ENCODE measurements at regions not wholly inside any gene's neighbourhood (a gene's known extent, or its start where the extent isn't known, plus 50 kb on each side); places are given as distances from the start of the nearest gene placed in this dataset.

DNA sequence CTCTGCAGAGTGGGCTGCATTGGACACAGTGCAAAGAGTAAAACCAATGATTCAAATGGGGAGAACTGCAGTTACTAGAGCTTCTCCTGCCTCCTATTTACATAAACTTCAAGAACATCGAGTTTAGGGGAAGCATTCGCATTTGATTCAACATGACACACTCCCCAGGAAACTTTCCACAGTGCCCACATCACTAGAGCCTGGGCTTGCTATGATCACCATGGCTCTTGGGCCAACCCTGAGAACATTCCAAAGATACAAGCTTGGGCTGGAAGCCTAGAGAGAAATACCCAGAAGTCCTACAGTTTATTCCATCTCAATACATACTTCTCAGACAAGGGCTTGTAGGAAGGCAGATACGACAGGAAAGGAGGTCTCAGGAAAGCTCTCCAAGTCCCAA is 337.9 kb downstream of the CD83 start:
- no peak for DNase-seq (ENCODE audit: low spot score)

DNA sequence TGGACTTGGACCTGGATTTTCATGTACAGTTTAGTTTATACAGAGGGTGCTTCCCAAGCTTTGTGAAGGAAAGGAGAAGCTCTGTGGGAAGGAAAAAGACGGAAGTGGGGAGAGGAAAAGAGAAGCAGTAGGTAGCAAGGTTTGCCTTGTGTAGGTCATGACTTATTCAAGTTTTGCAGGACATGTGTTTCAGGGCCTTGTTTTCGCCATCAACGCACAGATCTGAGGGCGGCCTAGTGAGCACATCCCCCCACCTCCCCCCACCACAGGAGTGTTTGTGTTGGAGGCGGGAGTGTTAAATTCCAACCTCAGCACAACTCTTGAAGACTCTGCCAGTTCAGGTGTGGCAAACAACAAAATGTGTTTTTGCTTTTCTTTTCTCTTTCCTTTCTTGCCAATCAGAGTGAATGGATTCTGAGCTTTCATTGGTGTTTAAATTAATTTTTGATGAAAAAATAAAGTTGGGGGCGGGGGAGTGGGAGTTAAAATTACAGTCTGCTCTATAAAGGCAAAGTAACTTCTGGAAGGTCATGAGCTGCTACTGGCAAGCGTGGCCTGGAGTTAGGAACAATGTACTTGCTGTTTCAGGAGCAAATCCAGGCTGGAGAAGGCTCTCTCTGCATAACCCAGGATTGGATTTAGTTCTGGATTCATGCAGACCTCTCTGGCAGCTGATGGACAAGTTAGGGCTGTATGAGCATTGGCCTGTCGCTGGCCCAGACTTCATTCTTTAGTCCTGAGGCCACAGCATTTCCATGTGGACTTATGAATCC is 338.5 kb downstream of the CD83 start:
- DNase-seq (ENCODE audit: low spot score), result no peak

DNA sequence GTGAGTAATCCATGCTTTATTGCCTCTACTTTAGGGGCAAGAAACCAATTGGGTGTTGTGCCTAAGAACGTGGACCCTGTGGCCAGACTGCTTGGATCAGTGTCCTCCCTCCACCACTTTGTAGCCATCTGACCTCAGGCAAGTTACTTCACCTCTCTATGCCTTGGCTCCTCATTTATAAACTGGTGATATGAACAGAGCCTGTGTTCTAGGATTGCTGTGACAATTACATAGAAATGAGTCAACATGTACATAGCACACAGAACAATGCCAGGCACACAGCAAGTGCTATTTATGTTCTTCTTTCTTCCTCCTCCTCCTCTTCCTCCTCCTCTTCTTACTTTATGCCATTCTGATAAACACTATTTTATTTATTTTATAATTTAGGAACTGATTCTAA is 339.4 kb downstream of the CD83 start:
- no peak for DNase-seq (ENCODE audit: low spot score)

DNA sequence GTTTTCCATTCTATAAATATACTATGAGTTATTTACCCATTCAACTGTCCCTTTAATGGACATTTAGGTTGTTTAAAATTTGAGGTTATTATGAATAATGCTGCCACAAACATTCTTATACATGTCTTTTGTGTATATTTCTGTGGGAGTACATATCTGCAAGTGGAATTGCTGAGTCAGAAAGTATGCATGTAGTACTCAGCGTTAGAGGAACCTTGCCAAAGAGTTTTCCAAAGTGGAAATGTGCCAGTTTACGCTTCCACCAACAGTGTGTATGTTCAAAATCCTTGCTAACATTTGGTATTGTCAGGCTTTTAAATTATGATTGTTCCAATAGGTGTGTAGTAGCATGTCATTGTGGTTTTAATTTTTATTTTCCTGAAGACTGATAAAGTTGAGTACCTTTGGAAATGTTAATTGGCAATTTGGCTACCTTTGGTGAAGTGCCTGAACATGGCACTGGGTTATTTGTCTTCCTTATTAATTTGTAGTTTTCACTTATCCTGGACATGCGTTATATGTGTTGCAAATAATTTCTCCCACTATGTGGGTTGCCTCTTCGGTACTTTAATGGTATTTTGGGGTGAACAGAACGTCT is 341.2 kb downstream of the CD83 start:
- DNase-seq (ENCODE audit: low spot score), result peak; percentile 53

DNA sequence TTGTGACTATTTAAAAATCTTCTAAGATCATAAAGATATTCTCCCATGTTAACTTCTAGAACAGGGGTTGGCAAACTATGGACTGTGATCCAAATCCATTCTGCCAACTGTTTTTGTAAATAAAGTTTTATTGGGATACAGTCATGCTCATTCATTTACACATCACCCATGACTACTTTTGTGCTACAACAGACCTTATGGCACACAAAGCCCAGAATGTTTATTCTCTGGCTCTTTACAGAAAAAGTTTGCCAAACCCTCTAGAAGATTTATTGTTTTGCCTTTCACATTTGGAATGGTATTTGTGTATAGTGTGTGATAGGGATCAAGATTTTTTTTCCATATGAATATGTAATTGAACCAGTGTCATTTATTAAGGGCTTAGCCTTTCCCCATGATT is 341.7 kb downstream of the CD83 start:
- no peak for DNase-seq (ENCODE audit: low spot score)

DNA sequence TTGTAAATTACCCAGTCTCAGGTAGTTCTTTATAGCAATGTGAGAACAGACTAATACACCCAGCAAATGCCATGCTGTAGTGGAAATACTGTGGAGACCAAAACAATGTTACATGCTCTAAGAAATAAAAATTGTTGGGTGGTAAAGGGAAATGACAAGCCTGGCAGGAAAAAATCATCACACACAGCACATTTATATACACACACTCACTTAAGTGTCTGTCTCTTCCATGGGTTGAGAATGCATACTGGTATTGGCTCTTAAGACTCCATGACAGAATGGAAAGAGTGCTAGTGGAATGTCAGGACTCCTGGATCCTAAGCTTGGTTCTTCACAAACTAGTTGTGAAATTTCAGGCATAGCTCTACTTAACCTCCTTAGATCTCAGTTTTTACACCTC is 343.0 kb downstream of the CD83 start:
- no peak for DNase-seq (ENCODE audit: low spot score)

DNA sequence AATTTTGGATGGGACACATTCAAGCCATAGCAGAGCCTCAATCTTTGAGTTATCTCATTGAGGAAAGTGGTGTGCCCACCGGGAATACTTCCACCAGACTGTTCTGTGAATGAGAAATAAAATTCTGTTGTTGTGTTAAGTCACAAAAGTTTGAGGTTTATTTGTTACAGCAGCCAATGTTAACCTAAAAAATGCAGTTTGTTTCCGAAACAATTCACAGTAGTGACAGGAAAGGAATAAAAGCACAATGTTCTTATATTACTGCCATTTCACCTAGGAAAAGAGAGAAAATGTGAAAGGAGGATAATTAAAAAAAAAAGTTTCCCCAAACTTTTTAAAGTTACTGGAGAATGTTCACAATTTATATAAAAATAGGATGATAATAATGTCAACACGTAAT is 344.6 kb downstream of the CD83 start:
- DNase-seq (ENCODE audit: low spot score), result no peak

DNA sequence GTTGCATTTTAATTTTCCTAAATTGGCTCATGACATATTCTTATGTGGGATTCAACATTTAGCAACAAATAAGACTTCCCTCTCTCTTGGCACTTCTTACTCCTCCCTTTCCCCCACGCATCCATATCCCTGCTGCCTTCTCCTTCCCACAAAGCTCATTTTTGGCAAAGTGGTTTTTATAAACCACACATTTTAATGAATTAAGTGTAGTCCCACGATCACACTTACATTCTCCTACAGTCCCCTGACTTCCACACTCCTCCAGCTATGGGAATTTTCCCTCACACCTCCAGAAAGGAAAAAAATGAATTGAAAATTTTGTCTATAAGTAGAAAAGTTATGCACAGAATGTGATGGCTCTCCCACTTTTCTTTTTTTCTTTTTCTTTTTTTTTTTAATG is 345.0 kb downstream of the CD83 start:
- DNase-seq (ENCODE audit: low spot score), result no peak

DNA sequence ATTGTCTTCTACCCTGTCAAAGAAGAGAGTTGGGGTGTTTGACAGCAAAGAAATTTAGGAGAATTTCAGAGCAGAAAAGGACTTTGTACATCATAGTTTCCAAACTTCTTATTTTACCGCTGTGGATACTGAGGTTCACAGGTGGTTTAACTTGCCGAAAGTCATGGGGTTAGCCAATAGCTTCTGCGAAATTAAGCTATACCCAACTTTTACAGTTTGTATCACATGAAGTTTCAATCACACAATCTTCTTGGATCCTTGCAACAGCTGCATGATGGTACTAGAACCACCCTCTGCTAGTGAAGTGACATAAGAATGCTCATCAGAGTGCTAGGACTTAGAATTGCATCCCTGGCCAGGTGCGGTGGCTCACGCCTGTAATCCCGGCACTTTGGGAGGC is 345.5 kb downstream of the CD83 start:
- no peak for DNase-seq (ENCODE audit: low spot score)

DNA sequence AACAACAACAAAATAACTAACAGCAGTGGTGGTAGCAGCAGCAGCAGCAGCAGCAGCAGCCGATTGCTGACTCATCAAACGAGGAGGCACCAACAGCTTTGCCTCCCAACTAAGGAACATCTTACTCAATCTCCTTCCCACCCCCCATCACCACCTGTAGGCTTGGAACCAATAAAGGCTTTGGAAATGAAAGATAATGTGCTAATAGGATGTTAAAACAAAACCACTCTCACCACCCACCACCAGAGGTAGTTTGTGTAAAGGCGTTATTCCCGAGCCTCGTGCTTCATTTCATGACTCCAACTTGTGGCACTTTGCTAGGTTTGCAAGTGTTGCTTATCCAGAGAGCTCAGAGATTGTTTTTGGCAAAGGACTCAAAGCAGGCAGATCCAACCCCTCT is 346.5 kb downstream of the CD83 start:
- DNase-seq (ENCODE audit: low spot score), result no peak

DNA sequence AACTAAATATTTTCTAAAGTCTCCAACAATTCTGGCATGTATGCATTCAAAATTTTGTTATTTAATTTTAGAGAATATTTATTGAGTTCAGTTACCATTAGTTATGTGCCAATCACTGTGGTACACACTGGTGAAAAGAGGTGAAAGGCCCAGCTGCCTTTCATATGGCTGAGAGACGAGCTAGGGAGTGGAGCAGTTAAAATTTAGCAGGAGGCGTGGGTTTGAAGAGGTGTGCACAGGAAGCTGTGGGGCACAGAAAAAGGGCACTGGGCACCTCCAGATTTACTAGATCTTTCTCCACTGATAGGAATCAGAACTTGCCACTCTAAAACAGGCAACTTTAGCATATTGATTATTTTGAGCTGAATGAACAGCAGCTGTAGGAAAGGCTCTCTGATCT is 347.1 kb downstream of the CD83 start:
- no peak for DNase-seq (ENCODE audit: low spot score)

DNA sequence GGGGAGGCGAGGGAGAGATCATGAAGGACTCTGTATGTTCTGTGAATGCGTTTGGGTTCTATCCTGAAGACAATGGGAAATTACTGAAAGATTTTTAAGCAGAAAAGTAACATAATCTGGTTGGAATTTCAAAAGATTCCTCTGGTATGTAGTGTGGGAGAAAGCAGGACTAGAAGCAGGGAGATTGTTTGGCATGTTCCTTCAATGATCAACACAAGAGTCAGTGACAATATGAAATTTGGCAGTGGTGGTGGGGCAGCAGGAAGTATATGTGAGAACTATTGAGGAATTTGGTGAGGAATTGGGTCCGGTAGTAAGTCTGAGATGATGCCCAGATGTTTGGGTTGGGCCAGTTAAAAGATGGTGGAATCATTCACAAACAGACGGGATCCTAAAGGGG is 348.7 kb downstream of the CD83 start:
- no peak for DNase-seq (ENCODE audit: low spot score)

DNA sequence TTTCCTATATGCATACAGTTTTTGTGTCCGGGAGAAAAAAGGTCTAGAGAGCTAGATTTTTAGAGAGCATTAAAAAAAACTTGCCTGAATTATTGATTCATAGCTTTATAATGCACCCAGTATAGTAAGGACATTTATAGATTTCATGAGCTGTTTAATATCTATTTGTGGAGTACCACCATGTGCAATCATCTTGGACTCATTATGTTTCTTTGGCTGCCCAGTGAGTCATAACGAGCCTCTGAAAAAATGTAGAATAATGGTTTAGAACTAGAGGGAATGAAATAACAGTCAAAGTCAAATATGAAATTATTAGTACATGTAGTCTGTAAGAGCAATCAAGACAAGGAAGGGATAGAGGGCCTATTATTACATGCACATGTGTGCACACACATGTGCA is 350.0 kb downstream of the CD83 start:
- no peak for DNase-seq (ENCODE audit: low spot score)

DNA sequence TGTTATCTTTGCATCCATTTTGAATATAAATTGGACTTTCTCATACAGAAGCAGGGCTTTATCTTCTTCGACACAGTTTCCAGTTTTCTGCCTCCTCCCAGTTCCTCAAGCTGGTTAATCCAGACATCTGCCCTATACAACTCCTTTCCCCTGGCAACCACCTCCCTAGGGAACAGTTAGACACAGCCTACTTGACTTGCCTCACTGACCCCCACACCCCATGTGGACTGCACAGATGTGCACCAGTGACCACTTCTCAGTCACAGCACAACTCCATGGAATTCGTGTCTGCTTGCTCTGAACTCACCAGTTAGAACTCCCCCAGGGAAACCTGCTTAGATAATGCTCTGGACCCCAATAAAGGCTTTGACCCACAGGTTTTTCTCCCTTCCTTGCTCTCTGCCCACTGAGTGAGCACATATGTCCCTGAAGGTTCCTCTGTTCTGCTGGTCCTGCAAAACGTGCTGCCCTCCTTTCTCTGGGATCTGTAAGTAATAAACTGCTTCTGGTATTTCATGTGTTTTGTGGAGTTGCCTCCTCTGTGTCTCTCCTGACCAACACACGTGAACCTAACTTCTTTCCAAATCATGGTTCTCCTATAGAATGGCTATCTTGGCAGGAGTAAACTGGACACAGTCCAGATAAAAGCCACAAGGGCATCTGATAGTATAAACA is 351.2 kb downstream of the CD83 start:
- no peak for DNase-seq (ENCODE audit: low spot score)

DNA sequence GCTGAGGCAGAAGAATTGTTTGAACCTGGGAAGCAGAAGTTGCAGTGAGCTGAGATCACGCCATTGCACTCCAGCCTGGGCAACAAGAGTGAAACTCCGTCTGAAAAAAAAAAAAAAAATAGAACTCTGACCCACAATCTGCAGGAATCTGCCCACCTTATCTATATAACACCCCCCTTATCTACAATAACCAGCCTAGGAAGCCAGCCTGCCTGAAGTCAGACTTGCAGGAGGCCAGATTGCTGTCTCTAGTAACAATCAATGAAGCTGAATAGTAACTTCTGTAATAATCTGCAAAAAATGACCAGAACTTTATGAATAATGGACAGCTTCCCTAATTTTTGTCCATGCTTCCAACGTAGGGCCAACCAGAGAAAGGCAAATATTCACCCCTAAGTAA is 352.5 kb downstream of the CD83 start:
- no peak for DNase-seq (ENCODE audit: low spot score)

DNA sequence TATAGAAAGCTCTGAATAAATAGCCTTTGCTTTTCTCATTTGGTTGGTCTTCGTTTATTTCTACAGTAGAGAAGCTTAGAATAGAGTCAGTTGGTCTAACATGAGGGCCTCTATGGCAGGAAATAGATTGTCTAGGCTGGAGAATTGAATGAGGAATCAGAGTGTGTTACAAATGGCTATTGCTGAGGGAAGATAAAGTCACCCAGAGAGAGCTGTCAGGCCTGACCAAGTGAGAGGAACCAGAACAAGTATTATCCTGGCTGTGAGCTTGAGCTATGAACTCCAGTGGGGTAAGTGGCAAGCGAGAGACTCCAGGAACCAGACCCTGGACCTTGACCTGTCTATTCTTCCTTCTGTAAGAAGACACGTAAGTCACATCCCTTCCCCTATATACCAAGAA is 353.1 kb downstream of the CD83 start:
- no peak for DNase-seq (ENCODE audit: low spot score)

DNA sequence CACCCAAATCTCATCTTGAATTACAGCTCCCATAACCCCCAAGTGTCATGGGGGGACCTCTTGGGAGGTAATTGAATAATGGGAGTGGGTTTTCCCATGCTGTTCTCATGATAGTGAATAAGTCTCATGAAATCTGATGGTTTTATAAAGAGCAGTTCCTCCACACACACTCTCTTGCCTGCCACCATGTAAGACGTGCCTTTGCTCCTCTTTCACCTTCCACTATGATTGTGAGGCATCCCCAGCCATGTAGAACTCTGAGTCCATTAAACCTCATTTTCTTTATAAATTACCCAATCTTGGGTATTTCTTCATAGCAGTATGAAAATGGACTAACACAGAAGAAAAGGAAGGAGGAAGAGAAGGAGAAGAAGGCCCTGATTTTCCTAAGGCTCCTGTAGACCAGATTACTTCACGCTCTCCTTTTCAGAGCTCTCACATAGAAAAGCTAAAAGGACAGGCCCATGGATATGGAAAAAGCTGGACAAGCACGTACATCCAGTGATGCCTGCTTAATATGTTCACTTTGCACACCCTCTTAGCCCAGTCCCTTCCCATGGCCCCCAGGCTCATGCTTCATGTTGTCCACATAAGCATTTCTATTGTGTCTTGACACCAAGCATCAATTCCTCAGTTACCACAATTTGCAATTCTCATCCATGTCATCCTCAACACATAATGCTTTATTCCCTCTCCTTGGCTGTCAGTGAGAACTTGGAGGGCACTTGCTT is 354.8 kb downstream of the CD83 start:
- no peak for DNase-seq (ENCODE audit: low spot score)

DNA sequence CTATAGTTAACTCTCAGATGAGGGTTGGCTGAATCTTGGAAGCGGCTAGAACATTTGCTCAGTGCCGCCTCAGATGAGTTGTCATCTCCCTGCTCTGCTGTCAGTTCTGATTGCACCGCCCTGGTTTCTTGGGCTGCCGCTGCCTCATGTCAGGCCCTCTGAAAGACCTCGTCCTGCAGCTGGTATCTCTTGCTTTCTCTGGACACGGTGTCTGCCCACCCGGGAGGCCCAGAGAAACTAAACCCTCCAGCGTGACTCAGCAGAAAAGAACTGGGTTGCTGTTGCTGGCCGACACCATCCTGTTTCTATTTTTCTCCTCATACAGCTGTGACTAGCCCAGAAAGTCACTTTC is 355.4 kb downstream of the CD83 start:
- DNase-seq (ENCODE audit: low spot score), result peak; percentile 45

DNA sequence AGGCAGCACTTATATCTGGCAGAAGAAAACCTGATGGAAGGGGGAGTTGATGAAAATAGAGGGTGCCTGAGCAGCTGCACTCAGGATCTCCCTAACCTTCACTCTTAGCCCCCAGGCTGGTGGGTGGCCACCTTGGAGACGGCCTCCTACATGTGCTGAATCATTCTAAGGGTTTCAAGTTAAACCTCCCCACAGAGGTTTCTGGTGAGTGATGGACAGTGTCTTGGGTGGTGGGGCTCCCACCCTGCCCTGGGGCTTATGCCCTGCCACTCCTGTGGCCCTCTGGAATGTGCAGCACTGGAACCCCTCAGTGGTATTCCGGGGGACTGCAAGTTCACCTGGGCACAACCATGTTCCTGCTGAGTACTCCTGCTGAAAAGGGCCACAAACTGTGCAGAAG is 357.2 kb downstream of the CD83 start:
- DNase-seq (ENCODE audit: low spot score), result no peak

DNA sequence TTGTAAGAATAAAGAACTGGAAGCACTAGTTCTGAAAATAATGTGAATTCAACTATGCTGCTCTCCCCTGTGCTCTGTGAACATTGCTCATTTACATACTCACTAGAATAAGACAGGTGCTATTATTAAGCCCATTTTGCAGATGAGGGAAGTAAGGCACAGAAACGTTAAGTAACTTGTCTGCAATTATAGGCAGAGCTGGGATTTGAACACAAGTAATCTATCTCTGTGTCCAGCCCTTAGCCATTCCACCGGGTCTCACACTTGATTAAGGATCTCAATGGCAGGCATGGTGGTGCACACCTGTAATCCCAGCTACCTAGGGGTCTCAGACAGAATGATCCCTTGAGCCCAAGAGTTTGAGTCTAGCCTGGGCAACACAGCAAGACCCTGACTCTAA is 357.7 kb downstream of the CD83 start:
- no peak for DNase-seq (ENCODE audit: low spot score)

DNA sequence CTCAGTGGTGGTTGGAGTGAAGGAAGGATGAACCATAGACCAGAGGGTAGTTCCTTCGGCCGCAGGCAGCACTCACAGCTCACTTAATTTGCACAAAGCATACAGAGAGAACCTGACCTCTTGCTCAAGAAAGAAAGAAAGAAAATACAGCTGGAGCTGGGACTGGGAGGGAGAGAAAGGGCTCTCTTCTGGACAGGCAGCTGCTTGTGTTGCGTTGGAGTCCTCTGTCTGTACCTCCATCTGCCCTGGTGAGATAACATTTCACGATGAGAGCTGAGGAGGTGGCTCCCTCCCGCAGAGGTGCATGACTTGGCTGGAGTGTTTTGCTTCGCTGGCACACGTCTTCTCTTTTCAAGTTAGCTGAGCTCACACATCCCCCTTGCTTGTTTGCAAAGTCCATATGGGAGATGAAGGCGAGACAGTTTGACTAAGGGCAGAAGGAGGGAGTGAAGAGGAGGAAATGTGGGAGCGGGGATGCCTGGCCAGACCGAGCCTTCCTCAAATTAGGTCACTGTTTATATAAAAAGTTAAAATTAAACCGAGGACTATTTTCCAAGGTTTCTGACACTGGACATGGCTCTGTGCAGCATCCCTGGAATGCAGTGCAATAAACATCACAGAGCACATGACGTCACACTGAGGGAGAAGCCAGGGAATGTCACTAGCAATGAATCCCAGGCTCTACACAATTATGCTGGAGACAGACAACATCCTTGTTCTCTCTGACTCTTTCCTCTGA is 359.4 kb downstream of the CD83 start:
- DNase-seq (ENCODE audit: low spot score), result peak; percentile 92

DNA sequence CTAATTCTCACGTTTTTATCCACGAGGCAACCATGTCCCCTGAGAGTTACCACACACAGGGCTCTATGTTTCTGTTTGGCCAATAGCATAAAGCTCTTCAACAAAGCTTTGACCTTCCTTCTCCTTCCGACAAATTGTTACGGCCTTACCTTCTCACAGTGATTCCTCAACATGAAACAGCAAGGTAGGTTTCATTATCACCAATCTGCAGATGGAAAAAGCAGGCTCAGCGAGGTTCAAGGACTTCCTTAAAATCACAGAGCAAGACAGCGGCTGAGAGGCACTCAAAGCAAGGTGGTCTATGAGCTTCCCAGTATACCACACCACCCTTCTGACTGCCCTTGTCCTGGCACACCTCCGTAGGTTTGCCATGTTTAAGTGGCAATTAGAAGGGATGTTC is 360.0 kb downstream of the CD83 start:
- no peak for DNase-seq (ENCODE audit: low spot score)
